Natural killer cell (primary cell): ENCODE measurements at regions not wholly inside any gene's neighbourhood (a gene's known extent, or its start where the extent isn't known, plus 50 kb on each side); places are given as distances from the start of the nearest gene placed in this dataset.

ENCODE experiments used
- ATAC-seq, 3 donors: fragments of 150-1000 bp in 2 of 3; fragments of 200-7000 bp in 1 of 3; cut with Tn5 transposase; 1 replicate in 1 of 3; 2 replicates in 2 of 3; pipeline ENCODE4 v1.10.0; 2021; ENCODE audit warnings: mild to moderate bottlenecking in 2 of 3, moderate library complexity in 2 of 3
- DNase-seq, 2 donors: peaks; one replicate each; pipeline versions ENCODE4 v3.0.0 to v3.0.0-alpha.2; 2013 to 2021; ENCODE audit warnings: mixed read lengths in 1 of 2
- H3K27ac ChIP-seq: one replicate; pipeline ENCODE4 v1.5.1; 2013; ENCODE audit warnings: mild to moderate bottlenecking, low read length
- H3K27me3 ChIP-seq: one replicate; pipeline ENCODE4 v1.6.1; 2013; ENCODE audit warnings: low read length; ENCODE audit not compliant: control insufficient read depth, insufficient read depth
- H3K36me3 ChIP-seq: one replicate; pipeline ENCODE4 v1.6.1; 2013; ENCODE audit warnings: low read length; ENCODE audit not compliant: control insufficient read depth, insufficient read depth
- H3K4me1 ChIP-seq: one replicate; pipeline ENCODE4 v1.6.1; 2013; ENCODE audit warnings: low read length; ENCODE audit not compliant: control insufficient read depth, insufficient read depth
- H3K4me3 ChIP-seq: one replicate; pipeline ENCODE4 v1.5.1; 2013; ENCODE audit warnings: low read length
- H3K9me3 ChIP-seq: one replicate; pipeline ENCODE4 v1.6.1; 2013; ENCODE audit warnings: low read length; ENCODE audit not compliant: control insufficient read depth, insufficient read depth
- H3K27ac Mint-ChIP-seq, 2 donors: one replicate each; pipeline ENCODE4 v1.8.0; 2022; ENCODE audit warnings: mild to moderate bottlenecking in 2 of 2, mixed read lengths in 2 of 2, moderate library complexity in 1 of 2
- H3K27me3 Mint-ChIP-seq, 2 donors: one replicate each; pipeline ENCODE4 v1.8.0; 2022; ENCODE audit warnings: low read depth in 2 of 2, mixed read lengths in 2 of 2
- H3K36me3 Mint-ChIP-seq: one replicate; pipeline ENCODE4 v1.8.0; 2022; ENCODE audit warnings: mixed read lengths
- H3K4me1 Mint-ChIP-seq, 2 donors: one replicate each; pipeline ENCODE4 v1.8.0; 2022; ENCODE audit warnings: mixed read lengths in 2 of 2
- H3K4me3 Mint-ChIP-seq: one replicate; pipeline ENCODE4 v1.8.0; 2022; ENCODE audit warnings: mild to moderate bottlenecking, moderate library complexity, mixed read lengths
- H3K9me3 Mint-ChIP-seq, 2 donors: one replicate each; pipeline ENCODE4 v1.8.0; 2022; ENCODE audit warnings: mixed read lengths in 2 of 2
- CTCF ChIP-seq: fragments of 200-600 bp; IDR thresholded peaks from one replicate; pipeline ENCODE4 v1.8.0; 2022; ENCODE audit warnings: antibody characterized with exemption
- WGBS: methylation state at CpG from one replicate; pipeline ENCODE4 v1.1.7; 2013; ENCODE audit warnings: missing lambda C conversion rate; ENCODE audit not compliant: insufficient coverage; 5-methylcytosine and 5-hydroxymethylcytosine counted together
- intact Hi-C: fragments of 100-400 bp; cut with micrococcal nuclease; formaldehyde crosslinking; loops from one replicate; pipeline ENCODE4 v1.14.2; 2022

- whole genome bisulfite sequencing, result 89% methylated on average over 9 of the region's 9 CpGs
- no peaks in the 10 kb centered on the region for H3K9me3 Mint-ChIP-seq
- H3K27ac ChIP-seq, result no peak overlapping the region
- no peaks in the 10 kb centered on the region for H3K4me1 ChIP-seq
- no peak for TF ChIP-seq CTCF
- no peaks in the 10 kb centered on the region for H3K36me3 Mint-ChIP-seq
- intact Hi-C loops, result no loop called here
- ATAC-seq, result no peak
- H3K9me3 ChIP-seq, result no peaks in the 10 kb centered on the region
- H3K4me1 Mint-ChIP-seq, result no peaks in the 10 kb centered on the region
- no peak for DNase-seq
- H3K36me3 ChIP-seq, result no peaks in the 10 kb centered on the region
- no peak overlapping the region for H3K4me3 ChIP-seq
- H3K27ac Mint-ChIP-seq, result no peak overlapping the region
- H3K27me3 Mint-ChIP-seq, result peaks cover 5 to 19% of the 10 kb centered on the region in 2 donors
- H3K27me3 ChIP-seq, result no peaks in the 10 kb centered on the region
- no peak overlapping the region for H3K4me3 Mint-ChIP-seq
Measured at GRCh38 chr13:111659219-111659775, 338.9 kb downstream of the TEX29 start.

GRCh38 chr13:111659842-111660241 is 339.4 kb downstream of the TEX29 start:
- H3K36me3 Mint-ChIP-seq, result no peaks in the 10 kb centered on the region
- no peak for ATAC-seq

GRCh38 chr13:111661052-111661451 is 340.6 kb downstream of the TEX29 start:
- Histone ChIP-seq H3K36me3 (no peaks in the 10 kb centered on the region), H3K27me3 (no peaks in the 10 kb centered on the region), H3K27ac (no peak overlapping the region), H3K4me3 (no peak overlapping the region), H3K4me1 (no peaks in the 10 kb centered on the region), H3K9me3 (no peaks in the 10 kb centered on the region)
- Mint-ChIP-seq H3K27ac (no peak overlapping the region), H3K36me3 (no peaks in the 10 kb centered on the region), H3K9me3 (no peaks in the 10 kb centered on the region), H3K4me1 (no peaks in the 10 kb centered on the region), H3K27me3 (peaks cover 5 to 14% of the 10 kb centered on the region in 2 donors), H3K4me3 (no peak overlapping the region)
- ATAC-seq (no peak), DNase-seq (no peak)
- WGBS, result 88% methylated on average over 13 of the region's 13 CpGs
- TF ChIP-seq CTCF, result no peak
- intact Hi-C loops, result no loop called here

More at GRCh38 chr13:111659842-111660241, 339.4 kb downstream of the TEX29 start:
- H3K27me3 ChIP-seq, result no peaks in the 10 kb centered on the region
- no peaks in the 10 kb centered on the region for H3K9me3 ChIP-seq
- H3K4me1 ChIP-seq, result no peaks in the 10 kb centered on the region
- Mint-ChIP-seq H3K4me1 (no peaks in the 10 kb centered on the region), H3K9me3 (no peaks in the 10 kb centered on the region), H3K4me3 (no peak overlapping the region), H3K27ac (no peak overlapping the region), H3K27me3 (peaks cover 5 to 14% of the 10 kb centered on the region in 2 donors)
- no peak for TF ChIP-seq CTCF
- 92% methylated on average over 7 of the region's 7 CpGs for WGBS
- no peaks in the 10 kb centered on the region for H3K36me3 ChIP-seq
- no peak overlapping the region for H3K27ac ChIP-seq
- no peak overlapping the region for H3K4me3 ChIP-seq
- DNase-seq, result no peak
- intact Hi-C loops, result no loop called here

GRCh38 chr13:111661776-111662175 is 341.3 kb downstream of the TEX29 start:
- H3K4me3 Mint-ChIP-seq, result no peak overlapping the region

More at GRCh38 chr13:111661776-111662175, 341.3 kb downstream of the TEX29 start:
- DNase-seq (no peak), ATAC-seq (no peak)
- H3K27ac ChIP-seq, result no peak overlapping the region
- H3K9me3 ChIP-seq, result no peaks in the 10 kb centered on the region
- no peaks in the 10 kb centered on the region for H3K36me3 ChIP-seq
- Mint-ChIP-seq H3K27me3 (peaks cover 4 to 10% of the 10 kb centered on the region in 2 donors), H3K36me3 (no peaks in the 10 kb centered on the region), H3K27ac (no peak overlapping the region), H3K4me1 (no peaks in the 10 kb centered on the region), H3K9me3 (no peaks in the 10 kb centered on the region)
- H3K27me3 ChIP-seq, result no peaks in the 10 kb centered on the region
- H3K4me3 ChIP-seq, result no peak overlapping the region
- intact Hi-C loops, result no loop called here
- WGBS, result 93% methylated on average over 8 of the region's 9 CpGs
- no peaks in the 10 kb centered on the region for H3K4me1 ChIP-seq
- TF ChIP-seq CTCF, result no peak
